ENCODE measurements at regions not wholly inside any gene's neighbourhood (a gene's known extent, or its start where the extent isn't known, plus 50 kb on each side); places are given as distances from the start of the nearest gene placed in this dataset.

DNA sequence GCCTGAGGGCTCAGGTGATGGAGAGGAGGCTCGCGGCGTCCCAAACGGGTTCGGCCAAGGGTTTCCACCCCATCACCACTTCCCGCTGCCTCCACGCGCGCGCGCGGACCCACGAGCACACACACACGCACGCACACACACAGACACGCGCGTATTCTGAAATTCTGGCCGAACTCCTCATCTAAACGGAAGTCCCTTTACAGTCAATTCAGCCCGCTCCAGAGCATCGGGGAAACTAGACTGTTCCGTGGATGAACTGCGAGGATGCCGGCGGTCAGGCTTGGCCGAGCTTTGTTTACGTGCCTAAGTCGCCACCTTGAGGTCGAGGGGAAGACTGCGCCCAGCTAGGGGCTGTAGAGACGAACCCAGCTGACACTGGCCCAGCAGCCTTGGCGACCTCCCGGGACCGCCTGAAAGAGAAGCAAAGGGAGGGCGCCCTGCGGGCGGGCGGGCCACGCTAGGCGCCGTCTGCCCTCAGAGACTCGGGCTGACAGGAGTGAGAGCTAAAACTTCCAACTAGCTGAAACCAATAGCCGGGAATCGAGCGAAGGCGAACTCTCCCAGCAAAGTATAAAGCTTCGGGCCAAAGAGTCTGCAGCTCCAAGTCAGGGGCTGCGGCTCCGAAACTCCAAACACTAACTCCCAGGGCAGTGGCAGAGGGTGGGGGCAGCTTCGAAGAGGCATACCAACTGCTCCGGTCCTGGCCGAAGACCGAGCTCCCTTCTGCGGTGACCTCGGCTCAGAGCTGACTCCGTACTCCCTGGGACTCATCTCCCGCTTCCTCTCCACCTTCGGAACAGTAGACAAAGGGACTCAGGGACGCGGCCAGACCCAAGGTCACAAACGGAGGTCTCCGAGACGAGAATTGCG, 124.7 kb upstream of the C11orf58 start (continued):
- TF ChIP-seq, protein P1, sequence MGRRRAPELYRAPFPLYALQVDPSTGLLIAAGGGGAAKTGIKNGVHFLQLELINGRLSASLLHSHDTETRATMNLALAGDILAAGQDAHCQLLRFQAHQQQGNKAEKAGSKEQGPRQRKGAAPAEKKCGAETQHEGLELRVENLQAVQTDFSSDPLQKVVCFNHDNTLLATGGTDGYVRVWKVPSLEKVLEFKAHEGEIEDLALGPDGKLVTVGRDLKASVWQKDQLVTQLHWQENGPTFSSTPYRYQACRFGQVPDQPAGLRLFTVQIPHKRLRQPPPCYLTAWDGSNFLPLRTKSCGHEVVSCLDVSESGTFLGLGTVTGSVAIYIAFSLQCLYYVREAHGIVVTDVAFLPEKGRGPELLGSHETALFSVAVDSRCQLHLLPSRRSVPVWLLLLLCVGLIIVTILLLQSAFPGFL (CRISPR knock-in tag; IDR thresholded peaks at IDR 0.05), result no peak
- no peak for TF ChIP-seq TARDBP (CRISPR knock-in tag; IDR thresholded peaks at IDR 0.05)
- TF ChIP-seq PHF8 (CRISPR knock-in tag; IDR thresholded peaks at IDR 0.05), result 0 out of 2 replicates have a peak, but pooled peaks have one; percentile 31
- no peak for TF ChIP-seq ZNF496 (CRISPR knock-in tag; IDR thresholded peaks at IDR 0.05; ENCODE audit: insufficient replicate concordance)
- TF ChIP-seq, protein P2, sequence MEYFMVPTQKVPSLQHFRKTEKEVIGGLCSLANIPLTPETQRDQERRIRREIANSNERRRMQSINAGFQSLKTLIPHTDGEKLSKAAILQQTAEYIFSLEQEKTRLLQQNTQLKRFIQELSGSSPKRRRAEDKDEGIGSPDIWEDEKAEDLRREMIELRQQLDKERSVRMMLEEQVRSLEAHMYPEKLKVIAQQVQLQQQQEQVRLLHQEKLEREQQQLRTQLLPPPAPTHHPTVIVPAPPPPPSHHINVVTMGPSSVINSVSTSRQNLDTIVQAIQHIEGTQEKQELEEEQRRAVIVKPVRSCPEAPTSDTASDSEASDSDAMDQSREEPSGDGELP (IDR thresholded peaks at IDR 0.05; ENCODE audit: borderline replicate concordance, low read depth), result peak; percentile 75; the same call in 1 of the 2 replicates
- no peak; the same call in 1 of the 2 replicates for TF ChIP-seq ISL2 (CRISPR knock-in tag; IDR thresholded peaks at IDR 0.05)
- TF ChIP-seq, protein P3, sequence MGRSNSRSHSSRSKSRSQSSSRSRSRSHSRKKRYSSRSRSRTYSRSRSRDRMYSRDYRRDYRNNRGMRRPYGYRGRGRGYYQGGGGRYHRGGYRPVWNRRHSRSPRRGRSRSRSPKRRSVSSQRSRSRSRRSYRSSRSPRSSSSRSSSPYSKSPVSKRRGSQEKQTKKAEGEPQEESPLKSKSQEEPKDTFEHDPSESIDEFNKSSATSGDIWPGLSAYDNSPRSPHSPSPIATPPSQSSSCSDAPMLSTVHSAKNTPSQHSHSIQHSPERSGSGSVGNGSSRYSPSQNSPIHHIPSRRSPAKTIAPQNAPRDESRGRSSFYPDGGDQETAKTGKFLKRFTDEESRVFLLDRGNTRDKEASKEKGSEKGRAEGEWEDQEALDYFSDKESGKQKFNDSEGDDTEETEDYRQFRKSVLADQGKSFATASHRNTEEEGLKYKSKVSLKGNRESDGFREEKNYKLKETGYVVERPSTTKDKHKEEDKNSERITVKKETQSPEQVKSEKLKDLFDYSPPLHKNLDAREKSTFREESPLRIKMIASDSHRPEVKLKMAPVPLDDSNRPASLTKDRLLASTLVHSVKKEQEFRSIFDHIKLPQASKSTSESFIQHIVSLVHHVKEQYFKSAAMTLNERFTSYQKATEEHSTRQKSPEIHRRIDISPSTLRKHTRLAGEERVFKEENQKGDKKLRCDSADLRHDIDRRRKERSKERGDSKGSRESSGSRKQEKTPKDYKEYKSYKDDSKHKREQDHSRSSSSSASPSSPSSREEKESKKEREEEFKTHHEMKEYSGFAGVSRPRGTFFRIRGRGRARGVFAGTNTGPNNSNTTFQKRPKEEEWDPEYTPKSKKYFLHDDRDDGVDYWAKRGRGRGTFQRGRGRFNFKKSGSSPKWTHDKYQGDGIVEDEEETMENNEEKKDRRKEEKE (IDR thresholded peaks at IDR 0.05), result no peak
- no peak for TF ChIP-seq MED1 (CRISPR knock-in tag; IDR thresholded peaks at IDR 0.05)
- TF ChIP-seq, protein P4, sequence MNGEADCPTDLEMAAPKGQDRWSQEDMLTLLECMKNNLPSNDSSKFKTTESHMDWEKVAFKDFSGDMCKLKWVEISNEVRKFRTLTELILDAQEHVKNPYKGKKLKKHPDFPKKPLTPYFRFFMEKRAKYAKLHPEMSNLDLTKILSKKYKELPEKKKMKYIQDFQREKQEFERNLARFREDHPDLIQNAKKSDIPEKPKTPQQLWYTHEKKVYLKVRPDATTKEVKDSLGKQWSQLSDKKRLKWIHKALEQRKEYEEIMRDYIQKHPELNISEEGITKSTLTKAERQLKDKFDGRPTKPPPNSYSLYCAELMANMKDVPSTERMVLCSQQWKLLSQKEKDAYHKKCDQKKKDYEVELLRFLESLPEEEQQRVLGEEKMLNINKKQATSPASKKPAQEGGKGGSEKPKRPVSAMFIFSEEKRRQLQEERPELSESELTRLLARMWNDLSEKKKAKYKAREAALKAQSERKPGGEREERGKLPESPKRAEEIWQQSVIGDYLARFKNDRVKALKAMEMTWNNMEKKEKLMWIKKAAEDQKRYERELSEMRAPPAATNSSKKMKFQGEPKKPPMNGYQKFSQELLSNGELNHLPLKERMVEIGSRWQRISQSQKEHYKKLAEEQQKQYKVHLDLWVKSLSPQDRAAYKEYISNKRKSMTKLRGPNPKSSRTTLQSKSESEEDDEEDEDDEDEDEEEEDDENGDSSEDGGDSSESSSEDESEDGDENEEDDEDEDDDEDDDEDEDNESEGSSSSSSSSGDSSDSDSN (CRISPR knock-in tag; IDR thresholded peaks at IDR 0.05), result peak; percentile 82; the same call in 1 of the 2 replicates
- TF ChIP-seq ZSCAN22 (CRISPR knock-in tag; IDR thresholded peaks at IDR 0.05), result no peak
- TF ChIP-seq ZNF430 (CRISPR knock-in tag; IDR thresholded peaks at IDR 0.05), result 0 out of 2 replicates have a peak, but pooled peaks have one; percentile 27
- peak; percentile 50 for TF ChIP-seq JARID2 (CRISPR knock-in tag; IDR thresholded peaks at IDR 0.05; ENCODE audit: insufficient replicate concordance)
- no peak for TF ChIP-seq ZNF776 (CRISPR knock-in tag; IDR thresholded peaks at IDR 0.05)
- TF ChIP-seq, protein P5, sequence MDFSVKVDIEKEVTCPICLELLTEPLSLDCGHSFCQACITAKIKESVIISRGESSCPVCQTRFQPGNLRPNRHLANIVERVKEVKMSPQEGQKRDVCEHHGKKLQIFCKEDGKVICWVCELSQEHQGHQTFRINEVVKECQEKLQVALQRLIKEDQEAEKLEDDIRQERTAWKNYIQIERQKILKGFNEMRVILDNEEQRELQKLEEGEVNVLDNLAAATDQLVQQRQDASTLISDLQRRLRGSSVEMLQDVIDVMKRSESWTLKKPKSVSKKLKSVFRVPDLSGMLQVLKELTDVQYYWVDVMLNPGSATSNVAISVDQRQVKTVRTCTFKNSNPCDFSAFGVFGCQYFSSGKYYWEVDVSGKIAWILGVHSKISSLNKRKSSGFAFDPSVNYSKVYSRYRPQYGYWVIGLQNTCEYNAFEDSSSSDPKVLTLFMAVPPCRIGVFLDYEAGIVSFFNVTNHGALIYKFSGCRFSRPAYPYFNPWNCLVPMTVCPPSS (IDR thresholded peaks at IDR 0.05), result no peak
- no peak for TF ChIP-seq ZNF670 (CRISPR knock-in tag; IDR thresholded peaks at IDR 0.05; ENCODE audit: borderline replicate concordance)
- TF ChIP-seq ZNF326 (CRISPR knock-in tag; IDR thresholded peaks at IDR 0.05; ENCODE audit: borderline replicate concordance), result no peak
- TF ChIP-seq BORCS8-MEF2B (CRISPR knock-in tag; IDR thresholded peaks at IDR 0.05), result no peak
- TF ChIP-seq, protein P6, sequence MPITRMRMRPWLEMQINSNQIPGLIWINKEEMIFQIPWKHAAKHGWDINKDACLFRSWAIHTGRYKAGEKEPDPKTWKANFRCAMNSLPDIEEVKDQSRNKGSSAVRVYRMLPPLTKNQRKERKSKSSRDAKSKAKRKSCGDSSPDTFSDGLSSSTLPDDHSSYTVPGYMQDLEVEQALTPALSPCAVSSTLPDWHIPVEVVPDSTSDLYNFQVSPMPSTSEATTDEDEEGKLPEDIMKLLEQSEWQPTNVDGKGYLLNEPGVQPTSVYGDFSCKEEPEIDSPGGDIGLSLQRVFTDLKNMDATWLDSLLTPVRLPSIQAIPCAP (CRISPR knock-in tag; IDR thresholded peaks at IDR 0.05; ENCODE audit: low read depth), result no peak
- 0 out of 2 replicates have a peak, but pooled peaks have one; percentile 29 for TF ChIP-seq IRF2 (CRISPR knock-in tag; IDR thresholded peaks at IDR 0.05)
- no peak for TF ChIP-seq ZNF441 (CRISPR knock-in tag; IDR thresholded peaks at IDR 0.05; ENCODE audit: borderline replicate concordance)
